H9 (cell line): ENCODE measurements at regions not wholly inside any gene's neighbourhood (a gene's known extent, or its start where the extent isn't known, plus 50 kb on each side); places are given as distances from the start of the nearest gene placed in this dataset.

Experiments used
- DNase-seq: peaks from one replicate; pipeline ENCODE4 v3.0.0-alpha.2; 2017
- H2AFZ ChIP-seq: one replicate; pipeline ENCODE4 v1.6.1; 2013; ENCODE audit warnings: mild to moderate bottlenecking, low read length, control low read depth, moderate library complexity
- H2AK5ac ChIP-seq: 2 replicates; pipeline ENCODE4 v1.6.1; 2013; ENCODE audit warnings: low read length, control low read depth, mixed read lengths; ENCODE audit not compliant: insufficient read length
- H2BK120ac ChIP-seq: one replicate; pipeline ENCODE4 v1.6.1; 2013; ENCODE audit warnings: low read depth, mild to moderate bottlenecking, low read length, control low read depth, inconsistent platforms; ENCODE audit not compliant: poor library complexity, severe bottlenecking
- H2BK12ac ChIP-seq: 2 replicates; pipeline ENCODE4 v1.6.1; 2013; ENCODE audit warnings: low read length, control low read depth, mixed read lengths, low read depth; ENCODE audit not compliant: insufficient read length
- H2BK15ac ChIP-seq: 2 replicates; pipeline ENCODE4 v1.6.1; 2013; ENCODE audit warnings: low read depth, low read length, control low read depth
- H2BK20ac ChIP-seq: one replicate; pipeline ENCODE4 v1.6.1; 2013; ENCODE audit warnings: low read depth, mild to moderate bottlenecking, low read length, control low read depth, inconsistent platforms; ENCODE audit not compliant: poor library complexity, severe bottlenecking
- H2BK5ac ChIP-seq: 2 replicates; pipeline ENCODE4 v1.6.1; 2013; ENCODE audit warnings: low read length, control low read depth, mixed read lengths; ENCODE audit not compliant: insufficient read length
- H3K14ac ChIP-seq: 2 replicates; pipeline ENCODE4 v1.6.1; 2013; ENCODE audit warnings: low read length, control low read depth; ENCODE audit not compliant: insufficient read depth
- H3K18ac ChIP-seq: 2 replicates; pipeline ENCODE4 v1.6.1; 2013; ENCODE audit warnings: low read depth, mild to moderate bottlenecking, mixed read lengths, low read length, control low read depth; ENCODE audit not compliant: insufficient read length
- H3K23ac ChIP-seq: 2 replicates; pipeline ENCODE4 v1.6.1; 2013; ENCODE audit warnings: low read length, control low read depth, mixed read lengths, low read depth; ENCODE audit not compliant: insufficient read length
- H3K23me2 ChIP-seq: 2 replicates; pipeline ENCODE4 v1.6.1; 2013; ENCODE audit warnings: low read depth, mild to moderate bottlenecking, mixed read lengths, low read length, control low read depth; ENCODE audit not compliant: insufficient read length, poor library complexity, severe bottlenecking
- H3K27ac ChIP-seq: 2 replicates; pipeline ENCODE4 v1.5.1; 2013; ENCODE audit warnings: low read length, control low read depth, mixed read lengths, low read depth; ENCODE audit not compliant: insufficient read length
- H3K27me3 ChIP-seq: 2 replicates; pipeline ENCODE4 v1.6.1; 2013; ENCODE audit warnings: low read length, control low read depth, inconsistent platforms; ENCODE audit not compliant: insufficient read depth
- H3K4ac ChIP-seq: 2 replicates; pipeline ENCODE4 v1.6.1; 2013; ENCODE audit warnings: low read depth, mild to moderate bottlenecking, control low read depth, inconsistent platforms, low read length, moderate library complexity
- H3K4me1 ChIP-seq: 2 replicates; pipeline ENCODE4 v1.6.1; 2013; ENCODE audit warnings: low read length, control low read depth, inconsistent platforms; ENCODE audit not compliant: insufficient read depth
- H3K4me2 ChIP-seq: 2 replicates; pipeline ENCODE4 v1.6.1; 2013; ENCODE audit warnings: low read length, control low read depth, mixed read lengths; ENCODE audit not compliant: insufficient read length, insufficient read depth
- H3K56ac ChIP-seq: 2 replicates; pipeline ENCODE4 v1.6.1; 2013; ENCODE audit warnings: low read depth, mild to moderate bottlenecking, mixed read lengths, low read length, control low read depth; ENCODE audit not compliant: insufficient read length
- H3K79me1 ChIP-seq: 2 replicates; pipeline ENCODE4 v1.6.1; 2013; ENCODE audit warnings: low read depth, mild to moderate bottlenecking, moderate library complexity, low read length, control low read depth, inconsistent platforms; ENCODE audit not compliant: insufficient read depth, poor library complexity, severe bottlenecking
- H3K79me2 ChIP-seq: 2 replicates; pipeline ENCODE4 v1.6.1; 2013; ENCODE audit warnings: low read length, control low read depth, inconsistent platforms; ENCODE audit not compliant: insufficient read depth
- H3K9ac ChIP-seq: 2 replicates; pipeline ENCODE4 v1.6.1; 2013; ENCODE audit warnings: low read length, control low read depth, mixed read lengths; ENCODE audit not compliant: insufficient read length; ENCODE audit errors: extremely low read depth
- H3K9me3 ChIP-seq: one replicate; pipeline ENCODE4 v1.6.1; 2013; ENCODE audit warnings: low read depth, low read length, inconsistent platforms; ENCODE audit not compliant: control insufficient read depth
- H3T11ph ChIP-seq: one replicate; pipeline ENCODE4 v1.6.1; 2013; ENCODE audit warnings: mild to moderate bottlenecking, low read length, control low read depth, inconsistent platforms
- H4K20me1 ChIP-seq: one replicate; pipeline ENCODE4 v1.6.1; 2013; ENCODE audit not compliant: control insufficient read depth, insufficient read length, insufficient read depth
- H4K5ac ChIP-seq: 2 replicates; pipeline ENCODE4 v1.6.1; 2013; ENCODE audit warnings: low read depth, mild to moderate bottlenecking, mixed read lengths, low read length, control low read depth; ENCODE audit not compliant: insufficient read length
- H4K8ac ChIP-seq: replicated peaks from 2 replicates; pipeline ENCODE4 v1.6.1; 2013; ENCODE audit warnings: low read length, control low read depth, mixed read lengths, low read depth; ENCODE audit not compliant: insufficient read length
- H4K91ac ChIP-seq: 2 replicates; pipeline ENCODE4 v1.6.1; 2013; ENCODE audit warnings: low read depth, mild to moderate bottlenecking, moderate library complexity, mixed read lengths, low read length, control low read depth; ENCODE audit not compliant: insufficient read length
- H3K27ac Mint-ChIP-seq, 3 experiments: 2 replicates in 2 of 3; 3 replicates in 1 of 3; pipeline ENCODE4 v1.8.0; 2020 to 2021; ENCODE audit warnings: mixed read lengths in 3 of 3, mild to moderate bottlenecking in 1 of 3, moderate library complexity in 1 of 3
- H3K27me3 Mint-ChIP-seq: 2 replicates; pipeline ENCODE4 v1.8.0; 2021; ENCODE audit warnings: low read depth, mild to moderate bottlenecking, moderate library complexity, mixed read lengths
- H3K36me3 Mint-ChIP-seq, 3 experiments: 2 replicates in 2 of 3; 3 replicates in 1 of 3; pipeline ENCODE4 v1.8.0; 2020 to 2021; ENCODE audit warnings: low read depth in 3 of 3, mixed read lengths in 3 of 3; ENCODE audit not compliant: insufficient read depth in 1 of 3
- H3K4me1 Mint-ChIP-seq, 2 experiments: 2 replicates each; pipeline ENCODE4 v1.8.0; 2020; ENCODE audit warnings: mixed read lengths in 2 of 2
- H3K4me3 Mint-ChIP-seq, 2 experiments: 2 replicates in 1 of 2; 3 replicates in 1 of 2; pipeline ENCODE4 v1.8.0; 2020 to 2021; ENCODE audit warnings: mild to moderate bottlenecking in 2 of 2, mixed read lengths in 2 of 2, moderate library complexity in 1 of 2
- H3K9me3 Mint-ChIP-seq, 2 experiments: 2 replicates in 1 of 2; 3 replicates in 1 of 2; pipeline ENCODE4 v1.8.0; 2020; ENCODE audit warnings: mild to moderate bottlenecking in 2 of 2, mixed read lengths in 2 of 2, moderate library complexity in 1 of 2
- CTCF ChIP-seq: fragments of 200-600 bp; sonication (generic); conservative IDR thresholded peaks from 3 replicates; pipeline ENCODE4 v1.8.0; 2021; ENCODE audit warnings: antibody characterized with exemption, mild to moderate bottlenecking

- Histone ChIP-seq H3K9ac (no peak overlapping the region), H2AFZ (no peak overlapping the region), H3T11ph (no peak overlapping the region), H2AK5ac (no peak overlapping the region), H3K4me1 (peaks cover 2% of the 10 kb centered on the region; the same call in 1 of the 2 replicates), H3K56ac (no peak overlapping the region), H3K4ac (no peak overlapping the region), H3K23ac (no peak overlapping the region), H4K20me1 (no peaks in the 10 kb centered on the region), H3K14ac (no peak overlapping the region), H4K91ac (no peak overlapping the region), H4K5ac (no peak overlapping the region), H3K4me2 (no peak overlapping the region), H3K79me2 (no peaks in the 10 kb centered on the region), H3K27ac (no peak overlapping the region), H2BK12ac (no peak overlapping the region), H3K79me1 (no peaks in the 10 kb centered on the region), H2BK20ac (no peak overlapping the region), H3K23me2 (no peaks in the 10 kb centered on the region), H2BK120ac (no peak overlapping the region), H4K8ac (no peak overlapping the region), H3K9me3 (no peaks in the 10 kb centered on the region), H3K18ac (no peak overlapping the region), H3K27me3 (no peaks in the 10 kb centered on the region), H2BK15ac (no peak overlapping the region), H2BK5ac (no peak overlapping the region)
- Mint-ChIP-seq H3K4me3 (no peak overlapping the region), H3K27ac (no peak overlapping the region), H3K27me3 (no peaks in the 10 kb centered on the region), H3K9me3 (no peaks in the 10 kb centered on the region; a peak in 1 of 5 replicates), H3K4me1 (peaks cover 6 to 7% of the 10 kb centered on the region in 2 experiments; a peak in 3 of 4 replicates), H3K36me3 (no peaks in the 10 kb centered on the region)
- no peak for TF ChIP-seq CTCF
- DNase-seq = no peak
These were observed 225.7 kb upstream of the AJAP1 start for GRCh38 chr1:4428711-4429110.
